ENCODE measurements at regions not wholly inside any gene's neighbourhood (a gene's known extent, or its start where the extent isn't known, plus 50 kb on each side); places are given as distances from the start of the nearest gene placed in this dataset.
"Not testable (repeated sequence)": the region's sequence is repeated elsewhere in the genome, so short reads cannot be mapped to it uniquely, and the experiment has no call there.

DNA sequence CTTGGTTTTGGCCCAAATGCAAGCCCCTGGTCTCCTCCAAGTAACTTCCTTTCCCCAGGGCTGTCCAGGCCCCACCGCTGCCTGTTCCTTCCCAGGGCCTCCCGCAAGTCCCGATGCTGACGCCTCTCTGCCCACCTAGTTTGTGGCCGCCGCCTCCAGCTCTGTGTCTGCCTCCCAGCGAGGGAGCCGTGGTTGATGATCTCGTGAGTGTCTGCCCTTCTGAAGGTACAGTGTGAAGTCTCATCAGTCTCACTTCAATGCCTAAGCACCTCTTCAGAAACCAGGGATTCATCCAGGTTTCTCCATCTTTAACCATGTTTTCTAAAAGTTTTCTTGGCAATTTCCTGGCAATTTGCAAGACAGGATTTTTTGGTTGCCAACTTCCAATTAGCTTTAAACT, 127.5 kb downstream of the TMEM121 start:
- H3K9me3 ChIP-seq (ENCODE audit: insufficient read depth, low read depth, low read length), result peaks cover 31% of the 10 kb centered on the region
- not testable (repeated sequence) for H3K27ac ChIP-seq (ENCODE audit: low read depth, low read length); H3K27me3 ChIP-seq (ENCODE audit: insufficient read depth, low read length); H3K9ac ChIP-seq (ENCODE audit: low read depth, low read length); H3K4me1 ChIP-seq (ENCODE audit: insufficient read depth, low read length); H3K4me3 ChIP-seq (ENCODE audit: low read length); H3K36me3 ChIP-seq (ENCODE audit: insufficient read depth, low read length)
- 87% methylated on average over 5 of the region's 9 CpGs for WGBS

DNA sequence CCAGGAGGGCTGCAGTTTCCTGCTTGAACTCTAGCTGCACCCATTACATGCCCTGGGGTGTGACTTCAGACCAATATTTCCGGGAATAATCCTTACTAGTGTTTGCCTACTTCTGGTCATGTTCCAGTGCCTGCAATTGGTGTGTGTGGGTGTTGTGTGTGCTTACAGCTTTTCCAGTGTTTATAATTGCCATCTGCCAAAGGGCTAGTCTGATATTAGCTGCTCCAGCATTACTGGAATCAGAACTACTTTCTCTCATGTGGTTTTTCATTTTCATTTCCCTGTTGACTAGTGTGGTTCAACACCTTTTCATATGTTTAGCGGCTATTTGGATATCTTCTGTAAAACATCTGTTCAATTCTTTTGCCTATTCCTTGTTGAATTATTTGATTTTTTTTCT, 132.9 kb downstream of the TMEM121 start:
- not testable (repeated sequence) for H3K36me3 ChIP-seq (ENCODE audit: insufficient read depth, low read length); H3K27ac ChIP-seq (ENCODE audit: low read depth, low read length); H3K27me3 ChIP-seq (ENCODE audit: insufficient read depth, low read length); H3K4me1 ChIP-seq (ENCODE audit: insufficient read depth, low read length); H3K4me3 ChIP-seq (ENCODE audit: low read length); H3K9ac ChIP-seq (ENCODE audit: low read depth, low read length)
- peaks cover 44% of the 10 kb centered on the region for H3K9me3 ChIP-seq (ENCODE audit: insufficient read depth, low read depth, low read length)
- 84% methylated on average over 2 of the region's 2 CpGs for WGBS

DNA sequence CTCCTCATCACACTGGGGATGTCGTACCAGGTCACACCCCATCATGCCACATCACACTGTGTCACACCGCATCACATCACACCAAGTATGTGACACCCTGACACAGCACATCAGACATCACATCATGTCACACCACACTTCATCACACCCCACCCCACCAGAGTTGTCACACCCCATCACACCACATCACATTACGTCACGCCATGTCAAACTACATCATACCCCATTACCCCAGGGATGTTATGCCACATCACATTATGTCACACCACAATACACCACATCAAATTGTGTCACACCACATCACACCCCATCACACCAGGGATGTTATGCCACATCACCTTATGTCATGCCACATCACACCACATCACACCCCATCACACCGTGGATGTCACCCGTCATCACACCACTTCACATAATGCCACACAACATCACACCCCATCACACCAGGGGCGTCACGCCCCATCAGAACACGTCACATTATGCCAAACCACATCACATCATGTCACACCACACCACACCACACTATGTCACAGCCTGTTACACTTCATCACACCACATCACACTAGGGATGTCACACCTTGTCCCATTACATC, 133.6 kb downstream of the TMEM121 start:
- Histone ChIP-seq H3K9ac (ENCODE audit: low read depth, low read length) (no peak overlapping the region), H3K27ac (ENCODE audit: low read depth, low read length) (no peak overlapping the region), H3K9me3 (ENCODE audit: insufficient read depth, low read depth, low read length) (peaks cover 50% of the 10 kb centered on the region), H3K4me3 (ENCODE audit: low read length) (no peak overlapping the region), H3K27me3 (ENCODE audit: insufficient read depth, low read length) (no peaks in the 10 kb centered on the region), H3K36me3 (ENCODE audit: insufficient read depth, low read length) (no peaks in the 10 kb centered on the region), H3K4me1 (ENCODE audit: insufficient read depth, low read length) (no peaks in the 10 kb centered on the region)
- WGBS, result 88% methylated on average over 9 of the region's 9 CpGs

DNA sequence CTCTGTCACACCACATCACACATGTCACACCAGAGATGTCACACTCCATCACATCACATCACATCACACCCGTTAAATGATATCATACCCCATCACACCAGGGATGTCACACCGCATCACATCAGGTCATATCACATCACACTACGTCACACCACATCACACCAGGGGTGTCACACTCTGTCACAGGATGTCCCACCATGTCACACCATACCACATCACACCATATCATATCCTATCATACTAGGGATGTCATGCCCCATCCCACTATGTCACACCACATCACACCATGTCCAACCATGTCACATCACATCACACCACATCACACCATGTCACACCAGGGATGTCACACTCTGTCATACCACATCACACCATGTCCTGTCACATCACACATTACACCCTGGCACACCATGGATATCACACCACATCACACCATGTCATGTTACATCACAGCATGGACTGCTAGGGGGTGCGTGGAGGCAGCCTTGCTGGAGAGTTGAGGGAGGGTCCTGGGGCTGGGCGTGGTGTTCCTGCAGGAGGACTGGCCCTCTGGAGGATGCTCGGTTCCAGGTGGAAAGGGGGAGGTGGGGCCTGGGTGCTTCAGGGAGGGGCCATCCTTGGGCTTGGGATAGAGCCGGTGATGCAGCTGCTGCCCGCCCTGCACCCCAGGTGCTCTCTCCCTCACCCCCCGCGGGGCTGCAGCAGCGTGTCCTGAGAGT, 134.6 kb downstream of the TMEM121 start:
- peaks cover 58% of the 10 kb centered on the region for H3K9me3 ChIP-seq (ENCODE audit: insufficient read depth, low read depth, low read length)
- H3K27me3 ChIP-seq (ENCODE audit: insufficient read depth, low read length), result no peaks in the 10 kb centered on the region
- no peak overlapping the region for H3K9ac ChIP-seq (ENCODE audit: low read depth, low read length)

DNA sequence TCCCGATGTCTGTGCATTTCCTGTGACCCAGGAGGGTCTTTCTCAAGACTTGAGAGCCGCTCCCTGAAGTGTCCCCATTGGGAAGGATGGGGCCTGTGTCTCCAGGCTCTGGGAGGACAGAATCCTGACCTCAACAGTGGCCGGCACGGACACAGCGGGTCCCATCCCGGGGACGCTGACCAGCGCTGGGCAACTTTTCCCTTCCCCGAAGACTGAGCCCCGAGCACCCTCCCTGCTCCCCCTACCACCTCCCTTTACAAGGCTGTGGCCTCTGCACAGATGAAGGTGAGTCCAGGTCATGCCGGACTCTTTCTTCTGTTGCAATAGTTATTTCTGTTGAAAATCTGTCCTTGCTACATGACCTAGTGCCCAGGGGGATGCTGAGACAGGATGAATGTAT, 135.7 kb downstream of the TMEM121 start:
- H3K4me1 ChIP-seq (ENCODE audit: insufficient read depth, low read length), result not testable (repeated sequence)
- peaks cover 60% of the 10 kb centered on the region for H3K9me3 ChIP-seq (ENCODE audit: insufficient read depth, low read depth, low read length)

More for the DNA sequence above, 134.6 kb downstream of the TMEM121 start:
- Histone ChIP-seq H3K4me1 (ENCODE audit: insufficient read depth, low read length) (no peaks in the 10 kb centered on the region), H3K27ac (ENCODE audit: low read depth, low read length) (no peak overlapping the region), H3K36me3 (ENCODE audit: insufficient read depth, low read length) (no peaks in the 10 kb centered on the region), H3K4me3 (ENCODE audit: low read length) (no peak overlapping the region)
- 83% methylated on average over 8 of the region's 11 CpGs for WGBS

DNA sequence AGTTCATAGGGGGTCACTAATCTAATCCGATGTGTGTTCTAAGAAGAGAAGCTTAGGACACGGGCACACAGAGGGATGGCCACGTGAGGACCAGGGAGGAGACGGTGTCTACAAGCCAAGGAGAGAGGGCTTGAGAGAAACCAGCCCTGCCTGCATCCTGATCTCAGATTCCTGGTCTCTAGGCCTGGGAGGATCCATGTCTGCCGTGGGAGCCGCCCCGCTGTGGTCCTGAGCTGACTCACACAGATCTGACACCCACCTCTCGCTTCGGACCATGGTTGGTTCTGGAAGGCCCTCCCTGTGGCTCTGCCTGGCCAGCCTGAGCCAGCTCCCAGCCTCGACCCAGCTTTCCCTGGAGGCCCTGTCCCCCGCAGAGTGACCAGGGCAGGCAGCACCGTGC, 136.2 kb downstream of the TMEM121 start:
- H3K4me1 ChIP-seq (ENCODE audit: insufficient read depth, low read length); H3K36me3 ChIP-seq (ENCODE audit: insufficient read depth, low read length); H3K9ac ChIP-seq (ENCODE audit: low read depth, low read length); H3K27me3 ChIP-seq (ENCODE audit: insufficient read depth, low read length); H3K27ac ChIP-seq (ENCODE audit: low read depth, low read length); H3K4me3 ChIP-seq (ENCODE audit: low read length): not testable (repeated sequence)
- WGBS, result 93% methylated on average over 4 of the region's 12 CpGs
- H3K9me3 ChIP-seq (ENCODE audit: insufficient read depth, low read depth, low read length), result peaks cover 63% of the 10 kb centered on the region

More for the DNA sequence above, 135.7 kb downstream of the TMEM121 start:
- not testable (repeated sequence) for H3K27ac ChIP-seq (ENCODE audit: low read depth, low read length); H3K4me3 ChIP-seq (ENCODE audit: low read length); H3K9ac ChIP-seq (ENCODE audit: low read depth, low read length); H3K36me3 ChIP-seq (ENCODE audit: insufficient read depth, low read length); H3K27me3 ChIP-seq (ENCODE audit: insufficient read depth, low read length)
- WGBS, result 86% methylated on average over 10 of the region's 11 CpGs

DNA sequence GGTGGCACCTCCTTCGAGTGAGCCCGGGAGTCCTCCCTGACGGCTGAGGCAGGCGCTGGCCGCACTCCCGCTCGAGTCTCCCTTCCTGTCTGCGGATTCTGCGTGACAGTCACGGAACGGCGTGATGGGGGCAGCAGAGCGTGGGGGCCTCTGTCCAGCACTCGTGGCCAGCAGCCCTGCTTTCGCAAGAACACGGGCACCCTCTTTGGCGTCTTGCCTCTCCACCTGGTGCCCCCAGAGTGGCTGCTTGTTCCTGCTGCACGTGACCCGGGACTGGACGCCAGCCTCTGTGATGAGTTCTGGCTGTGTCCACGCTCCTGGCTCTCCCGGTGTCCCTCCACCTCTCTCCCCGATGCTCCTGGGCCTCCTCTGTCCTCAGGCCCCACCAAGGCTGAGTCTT, 136.9 kb downstream of the TMEM121 start:
- not testable (repeated sequence) for H3K9ac ChIP-seq (ENCODE audit: low read depth, low read length); H3K4me3 ChIP-seq (ENCODE audit: low read length); H3K27me3 ChIP-seq (ENCODE audit: insufficient read depth, low read length); H3K36me3 ChIP-seq (ENCODE audit: insufficient read depth, low read length); H3K4me1 ChIP-seq (ENCODE audit: insufficient read depth, low read length); H3K27ac ChIP-seq (ENCODE audit: low read depth, low read length)
- peaks cover 60% of the 10 kb centered on the region for H3K9me3 ChIP-seq (ENCODE audit: insufficient read depth, low read depth, low read length)
- 75% methylated on average over 17 of the region's 23 CpGs for WGBS

DNA sequence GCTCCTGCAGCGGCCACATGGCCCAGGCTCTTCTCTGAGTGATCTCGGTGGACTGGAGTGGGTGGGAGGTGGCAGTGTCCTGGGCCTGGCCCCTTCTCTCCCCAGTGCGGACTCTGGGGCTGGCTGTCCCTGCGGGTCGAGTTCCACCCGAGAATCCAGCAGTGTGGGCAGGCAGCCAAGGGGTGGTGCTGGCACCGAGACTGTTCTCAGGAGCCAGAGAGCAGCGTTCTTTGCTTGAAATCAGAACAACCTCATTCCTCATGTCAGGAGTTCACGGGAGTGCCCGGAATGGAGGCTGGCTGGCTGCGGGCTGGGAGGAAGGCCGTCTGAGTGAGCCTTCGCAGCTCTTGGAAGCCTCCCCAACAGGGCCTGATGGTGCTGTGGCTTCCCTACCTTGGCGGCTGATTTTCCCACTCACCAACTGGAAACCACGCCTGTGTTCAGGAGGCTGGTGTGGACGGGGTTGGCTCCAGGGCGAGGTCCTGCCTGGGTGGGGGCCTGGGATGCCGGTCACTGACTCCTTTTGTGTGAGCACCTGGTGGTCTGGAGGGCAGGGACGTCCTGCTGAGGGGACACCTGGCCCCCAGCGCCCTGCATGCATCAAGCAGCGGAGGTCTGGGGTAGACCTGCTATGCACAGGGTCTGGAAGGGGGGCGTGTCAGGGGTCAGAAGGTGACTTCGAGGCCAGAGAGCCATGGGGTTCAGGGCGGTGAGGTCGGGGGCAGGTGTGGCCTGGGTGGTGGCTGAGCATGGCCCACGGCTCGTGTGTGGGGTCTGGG, 137.6 kb downstream of the TMEM121 start:
- H3K36me3 ChIP-seq (ENCODE audit: insufficient read depth, low read length); H3K4me1 ChIP-seq (ENCODE audit: insufficient read depth, low read length); H3K27me3 ChIP-seq (ENCODE audit: insufficient read depth, low read length); H3K27ac ChIP-seq (ENCODE audit: low read depth, low read length); H3K9ac ChIP-seq (ENCODE audit: low read depth, low read length); H3K4me3 ChIP-seq (ENCODE audit: low read length): not testable (repeated sequence)
- H3K9me3 ChIP-seq (ENCODE audit: insufficient read depth, low read depth, low read length), result peaks cover 59% of the 10 kb centered on the region
- 81% methylated on average over 25 of the region's 27 CpGs for WGBS

DNA sequence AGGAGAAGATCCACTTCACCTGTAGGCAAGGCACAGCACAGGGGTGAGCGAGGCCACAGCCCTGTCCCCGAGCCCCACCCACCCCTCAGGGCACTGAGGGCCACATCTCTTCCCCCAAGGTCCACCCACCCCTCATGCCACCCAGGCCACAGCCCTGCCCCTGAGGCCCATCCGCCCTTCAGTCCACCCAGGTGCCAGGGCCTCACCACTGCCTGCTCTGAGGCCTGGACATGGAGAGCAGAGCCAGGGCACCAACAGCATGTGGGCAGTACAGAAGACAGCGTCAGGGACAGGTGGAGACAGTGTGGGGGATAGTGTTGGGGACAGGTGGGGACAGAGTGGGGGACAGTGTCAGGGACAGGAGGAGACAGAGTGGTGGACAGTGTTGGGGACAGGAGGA, 138.3 kb downstream of the TMEM121 start:
- Histone ChIP-seq H3K9me3 (ENCODE audit: insufficient read depth, low read depth, low read length) (peaks cover 56% of the 10 kb centered on the region), H3K9ac (ENCODE audit: low read depth, low read length) (no peak overlapping the region), H3K4me3 (ENCODE audit: low read length) (no peak overlapping the region), H3K27ac (ENCODE audit: low read depth, low read length) (no peak overlapping the region), H3K4me1 (ENCODE audit: insufficient read depth, low read length) (no peaks in the 10 kb centered on the region), H3K36me3 (ENCODE audit: insufficient read depth, low read length) (no peaks in the 10 kb centered on the region), H3K27me3 (ENCODE audit: insufficient read depth, low read length) (no peaks in the 10 kb centered on the region)
- WGBS, result 64% methylated on average over 4 of the region's 4 CpGs

DNA sequence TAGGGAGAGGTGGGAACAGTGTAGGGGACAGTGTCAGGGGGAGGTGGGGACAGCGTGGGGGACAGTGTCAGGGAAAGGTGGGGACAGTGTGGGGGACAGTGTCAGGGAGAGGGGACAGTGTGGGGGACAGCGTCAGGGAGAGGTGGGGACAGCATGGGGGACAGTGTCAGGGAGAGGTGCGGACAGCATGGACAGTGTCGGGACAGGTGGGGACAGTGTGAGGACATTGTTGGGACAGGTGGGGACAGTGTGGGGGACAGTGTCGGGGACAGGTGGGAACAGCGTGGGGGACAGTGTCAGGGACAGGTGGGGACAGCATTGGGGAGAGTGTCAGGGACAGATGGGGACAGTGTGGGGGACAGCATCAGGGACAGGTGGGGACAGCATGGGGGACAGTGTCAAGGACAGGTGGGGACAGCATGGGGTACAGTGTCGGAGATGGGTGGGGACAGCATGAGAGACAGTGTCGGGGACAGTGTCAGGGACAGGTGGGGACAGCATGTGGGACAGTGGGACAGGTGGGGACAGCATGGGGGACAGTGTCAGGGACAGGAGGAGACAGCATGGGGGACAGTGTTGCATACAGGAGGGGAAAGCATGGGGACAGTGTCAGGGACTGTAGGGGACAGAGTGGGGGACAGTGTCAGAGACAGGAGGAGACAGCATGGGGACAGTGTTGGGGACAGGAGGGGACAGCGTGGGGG, 139.0 kb downstream of the TMEM121 start:
- Histone ChIP-seq H3K27ac (ENCODE audit: low read depth, low read length) (no peak overlapping the region), H3K9me3 (ENCODE audit: insufficient read depth, low read depth, low read length) (peaks cover 50% of the 10 kb centered on the region), H3K4me3 (ENCODE audit: low read length) (no peak overlapping the region), H3K9ac (ENCODE audit: low read depth, low read length) (no peak overlapping the region), H3K4me1 (ENCODE audit: insufficient read depth, low read length) (no peaks in the 10 kb centered on the region), H3K36me3 (ENCODE audit: insufficient read depth, low read length) (no peaks in the 10 kb centered on the region), H3K27me3 (ENCODE audit: insufficient read depth, low read length) (no peaks in the 10 kb centered on the region)
- WGBS, result 70% methylated on average over 9 of the region's 9 CpGs

DNA sequence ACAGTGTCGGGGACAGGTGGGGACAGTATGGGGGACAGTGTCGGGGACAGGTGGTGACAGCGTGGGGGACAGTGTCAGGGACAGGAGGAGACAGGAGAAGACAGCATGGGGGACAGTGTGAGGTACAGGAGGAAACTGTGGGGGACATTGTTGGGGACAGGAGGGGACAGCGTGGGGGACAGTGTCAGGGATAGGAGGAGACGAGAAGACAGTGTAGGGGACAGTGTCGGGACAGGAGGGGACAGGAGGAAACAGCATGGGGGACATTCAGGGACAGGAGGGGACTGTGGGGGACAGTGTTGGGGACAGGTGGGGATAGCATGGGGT, 139.5 kb downstream of the TMEM121 start:
- no peaks in the 10 kb centered on the region for H3K36me3 ChIP-seq (ENCODE audit: insufficient read depth, low read length)
- H3K4me1 ChIP-seq (ENCODE audit: insufficient read depth, low read length), result no peaks in the 10 kb centered on the region
- no peak overlapping the region for H3K27ac ChIP-seq (ENCODE audit: low read depth, low read length)
- H3K9ac ChIP-seq (ENCODE audit: low read depth, low read length), result no peak overlapping the region
- no peak overlapping the region for H3K4me3 ChIP-seq (ENCODE audit: low read length)
- H3K9me3 ChIP-seq (ENCODE audit: insufficient read depth, low read depth, low read length), result peaks cover 50% of the 10 kb centered on the region
- 78% methylated on average over 6 of the region's 6 CpGs for WGBS
- H3K27me3 ChIP-seq (ENCODE audit: insufficient read depth, low read length), result no peaks in the 10 kb centered on the region

Measured in HUES64 (cell line).